Smooth muscle cell (in vitro differentiated cells): ENCODE measurements at regions not wholly inside any gene's neighbourhood (a gene's known extent, or its start where the extent isn't known, plus 50 kb on each side); places are given as distances from the start of the nearest gene placed in this dataset.

Source experiments
- DNase-seq: peaks from one replicate; lab custom pipeline; 2025; ENCODE audit not compliant: unreplicated experiment; lab: John Stamatoyannopoulos, UW
- H2AFZ ChIP-seq: fragments of 200-600 bp; sonication (generic); 2 replicates; pipeline ENCODE4 v1.6.0; 2016; ENCODE audit warnings: antibody characterized with exemption, low read depth, mild to moderate bottlenecking
- H3F3A ChIP-seq: fragments of 200-600 bp; sonication (generic); 2 replicates; pipeline ENCODE4 v1.6.0; 2017; ENCODE audit warnings: antibody characterized with exemption, low read depth
- H3K27ac ChIP-seq: fragments of 200-600 bp; sonication (generic); 2 replicates; pipeline ENCODE4 v1.5.1; 2016; ENCODE audit warnings: low read depth, mild to moderate bottlenecking
- H3K27me3 ChIP-seq: fragments of 200-600 bp; sonication (generic); 2 replicates; pipeline ENCODE4 v1.6.1; 2016; ENCODE audit warnings: low read depth, mild to moderate bottlenecking
- H3K36me3 ChIP-seq: fragments of 200-600 bp; sonication (generic); 2 replicates; pipeline ENCODE4 v1.5.1; 2016; ENCODE audit warnings: low read depth
- H3K4me1 ChIP-seq: fragments of 200-600 bp; sonication (generic); 2 replicates; pipeline ENCODE4 v1.5.1; 2016; ENCODE audit warnings: low read depth
- H3K4me2 ChIP-seq: fragments of 200-600 bp; sonication (generic); 2 replicates; pipeline ENCODE4 v1.6.0; 2016; ENCODE audit warnings: mild to moderate bottlenecking
- H3K4me3 ChIP-seq: fragments of 200-600 bp; sonication (generic); 2 replicates; pipeline ENCODE4 v1.5.1; 2016; ENCODE audit warnings: mild to moderate bottlenecking
- H3K79me2 ChIP-seq: fragments of 200-600 bp; sonication (generic); 2 replicates; pipeline ENCODE4 v1.6.0; 2016; ENCODE audit warnings: low read depth, mild to moderate bottlenecking
- H3K9ac ChIP-seq: fragments of 200-600 bp; sonication (generic); 2 replicates; pipeline ENCODE4 v1.6.0; 2016; ENCODE audit warnings: low read depth
- H3K9me3 ChIP-seq: fragments of 200-600 bp; sonication (generic); replicated peaks from 2 replicates; pipeline ENCODE4 v1.5.1; 2016; ENCODE audit warnings: low read depth
- H4K20me1 ChIP-seq: fragments of 200-600 bp; sonication (generic); 2 replicates; pipeline ENCODE4 v1.6.0; 2016; ENCODE audit warnings: low read depth
- WGBS: methylation state at CpG from one replicate; pipeline ENCODE4 v1.1.7; 2016; ENCODE audit warnings: low lambda C conversion rate; 5-methylcytosine and 5-hydroxymethylcytosine counted together
- TF ChIP-seq, protein P1 (sequence below): fragments of 200-600 bp; sonication (generic); IDR thresholded peaks from 2 replicates; pipeline ENCODE4 v1.5.1; 2017; ENCODE audit warnings: borderline replicate concordance, mild to moderate bottlenecking, antibody characterized with exemption; ENCODE audit not compliant: insufficient read depth, poor library complexity, severe bottlenecking

DNA sequence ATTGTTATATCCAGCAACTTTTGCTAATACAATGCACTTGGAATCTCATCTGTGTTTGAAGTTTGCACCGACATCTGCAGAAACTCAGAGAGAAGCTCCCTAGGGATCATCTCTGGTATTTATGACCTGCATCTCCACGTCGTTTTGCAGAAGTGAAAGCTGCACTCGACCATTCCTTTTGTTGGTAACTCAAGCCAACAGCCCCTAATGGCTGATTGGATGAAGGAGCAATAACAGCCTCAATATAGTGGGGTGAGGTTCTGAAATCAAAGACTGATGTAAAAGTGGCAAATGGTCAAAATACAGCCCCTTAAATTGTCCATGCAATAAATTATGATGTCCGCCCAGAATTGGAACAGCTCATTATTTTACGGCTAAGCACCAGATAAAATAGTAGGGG, 344.2 kb upstream of the KAZN start:
- H3K9me3 ChIP-seq, result no peaks in the 10 kb centered on the region
- no peak overlapping the region for H3K27ac ChIP-seq
- no peaks in the 10 kb centered on the region for H3K27me3 ChIP-seq
- no peak overlapping the region for H3K4me2 ChIP-seq
- no peaks in the 10 kb centered on the region for H3K36me3 ChIP-seq
- H3K4me3 ChIP-seq, result no peak overlapping the region
- no peaks in the 10 kb centered on the region for H3K4me1 ChIP-seq
- no peak for DNase-seq
- H2AFZ ChIP-seq, result no peak overlapping the region
- H3K79me2 ChIP-seq, result no peaks in the 10 kb centered on the region
- no peaks in the 10 kb centered on the region for H4K20me1 ChIP-seq
- TF ChIP-seq, protein P1, sequence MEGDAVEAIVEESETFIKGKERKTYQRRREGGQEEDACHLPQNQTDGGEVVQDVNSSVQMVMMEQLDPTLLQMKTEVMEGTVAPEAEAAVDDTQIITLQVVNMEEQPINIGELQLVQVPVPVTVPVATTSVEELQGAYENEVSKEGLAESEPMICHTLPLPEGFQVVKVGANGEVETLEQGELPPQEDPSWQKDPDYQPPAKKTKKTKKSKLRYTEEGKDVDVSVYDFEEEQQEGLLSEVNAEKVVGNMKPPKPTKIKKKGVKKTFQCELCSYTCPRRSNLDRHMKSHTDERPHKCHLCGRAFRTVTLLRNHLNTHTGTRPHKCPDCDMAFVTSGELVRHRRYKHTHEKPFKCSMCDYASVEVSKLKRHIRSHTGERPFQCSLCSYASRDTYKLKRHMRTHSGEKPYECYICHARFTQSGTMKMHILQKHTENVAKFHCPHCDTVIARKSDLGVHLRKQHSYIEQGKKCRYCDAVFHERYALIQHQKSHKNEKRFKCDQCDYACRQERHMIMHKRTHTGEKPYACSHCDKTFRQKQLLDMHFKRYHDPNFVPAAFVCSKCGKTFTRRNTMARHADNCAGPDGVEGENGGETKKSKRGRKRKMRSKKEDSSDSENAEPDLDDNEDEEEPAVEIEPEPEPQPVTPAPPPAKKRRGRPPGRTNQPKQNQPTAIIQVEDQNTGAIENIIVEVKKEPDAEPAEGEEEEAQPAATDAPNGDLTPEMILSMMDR, result no peak
- H3K9ac ChIP-seq, result no peak overlapping the region
- H3F3A ChIP-seq, result no peaks in the 10 kb centered on the region
- 72% methylated on average over 6 of the region's 6 CpGs for WGBS

DNA sequence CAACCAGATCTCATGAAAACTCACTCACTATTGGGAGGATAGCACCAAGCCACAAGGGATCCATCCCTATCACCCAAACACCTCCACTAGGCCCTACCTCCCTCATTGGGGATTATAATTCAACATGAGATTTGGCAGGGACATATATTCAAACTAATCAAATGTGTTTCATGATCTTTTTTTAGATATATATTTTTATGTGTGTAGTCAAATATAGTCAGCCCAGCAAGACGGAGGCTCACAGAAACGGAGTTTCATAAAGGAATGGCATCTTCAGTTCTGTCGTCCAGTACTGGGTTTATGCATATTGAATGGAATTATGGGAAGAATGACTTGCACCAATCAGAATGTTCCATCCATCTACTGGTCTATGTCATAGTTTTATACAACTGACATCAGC, 343.3 kb upstream of the KAZN start:
- WGBS, result 96% methylated on average over 3 of the region's 3 CpGs
- H2AFZ ChIP-seq, result no peak overlapping the region
- TF ChIP-seq, protein P1, result no peak
- DNase-seq, result no peak
- H3K27ac ChIP-seq, result no peak overlapping the region
- no peaks in the 10 kb centered on the region for H3K27me3 ChIP-seq
- no peak overlapping the region for H3K9ac ChIP-seq
- no peaks in the 10 kb centered on the region for H4K20me1 ChIP-seq
- no peaks in the 10 kb centered on the region for H3F3A ChIP-seq
- H3K4me2 ChIP-seq, result no peak overlapping the region
- no peaks in the 10 kb centered on the region for H3K9me3 ChIP-seq
- H3K36me3 ChIP-seq, result no peaks in the 10 kb centered on the region
- no peak overlapping the region for H3K4me3 ChIP-seq
- H3K4me1 ChIP-seq, result no peaks in the 10 kb centered on the region
- H3K79me2 ChIP-seq, result no peaks in the 10 kb centered on the region

DNA sequence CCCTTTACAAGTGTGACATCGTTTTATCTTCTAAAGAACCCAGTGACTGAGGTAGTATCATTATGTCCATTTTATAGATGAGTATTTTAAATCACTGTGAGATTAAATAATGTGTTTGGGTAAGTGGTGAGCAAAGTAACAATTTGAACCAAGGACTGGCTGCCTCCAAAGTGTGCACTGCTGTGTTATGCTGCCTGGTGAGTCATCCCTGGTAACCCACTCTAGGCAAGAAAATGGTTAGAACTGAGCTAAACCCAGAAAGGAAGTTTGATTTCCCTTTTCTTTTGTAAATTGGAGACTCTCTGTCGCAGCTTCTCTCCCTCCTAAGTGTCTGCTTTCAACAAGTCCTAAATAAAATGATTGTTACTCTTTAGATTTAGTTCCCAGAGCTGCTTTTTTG, 342.8 kb upstream of the KAZN start:
- Histone ChIP-seq H3F3A (no peaks in the 10 kb centered on the region), H4K20me1 (no peaks in the 10 kb centered on the region), H3K9me3 (no peaks in the 10 kb centered on the region), H3K27ac (no peak overlapping the region), H3K36me3 (no peaks in the 10 kb centered on the region), H3K4me3 (no peak overlapping the region), H2AFZ (no peak overlapping the region), H3K27me3 (peaks cover under 1% of the 10 kb centered on the region), H3K79me2 (no peaks in the 10 kb centered on the region), H3K9ac (no peak overlapping the region), H3K4me1 (no peaks in the 10 kb centered on the region), H3K4me2 (no peak overlapping the region)
- WGBS, result 66% methylated on average over 2 of the region's 2 CpGs
- TF ChIP-seq, protein P1, result no peak
- no peak for DNase-seq

DNA sequence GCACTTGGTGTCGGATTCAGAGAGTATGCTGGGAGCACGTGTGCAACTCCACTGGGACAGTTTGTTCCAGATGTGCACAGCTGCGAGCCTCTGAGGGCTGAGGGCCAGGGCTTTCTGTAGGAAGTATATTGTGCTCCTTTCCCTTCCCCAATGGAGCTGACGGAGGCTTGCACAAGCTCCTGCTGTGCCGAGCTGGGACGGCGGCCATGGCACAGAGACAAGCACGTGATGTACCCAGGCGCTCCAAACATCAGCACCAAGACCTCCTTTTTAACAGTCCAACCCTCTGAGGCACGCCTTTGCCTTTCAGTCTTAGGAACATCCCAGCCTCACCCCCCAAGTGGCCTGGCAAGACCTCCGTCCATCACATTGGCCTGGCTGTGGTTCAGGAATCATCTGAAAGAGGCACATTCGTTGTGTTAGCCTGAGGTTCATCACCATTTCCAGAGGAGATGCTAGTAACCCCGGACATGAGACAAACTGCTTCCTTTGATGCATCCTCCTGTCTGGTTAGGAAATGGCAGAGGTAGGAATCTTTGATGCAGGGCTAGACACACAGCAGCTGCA, 339.2 kb upstream of the KAZN start:
- Histone ChIP-seq H3K9me3 (no peaks in the 10 kb centered on the region), H4K20me1 (no peaks in the 10 kb centered on the region), H3K27me3 (peaks cover 9% of the 10 kb centered on the region), H3K4me2 (no peak overlapping the region), H3K27ac (no peak overlapping the region), H3F3A (no peaks in the 10 kb centered on the region), H2AFZ (no peak overlapping the region), H3K4me1 (peaks cover 4% of the 10 kb centered on the region), H3K79me2 (no peaks in the 10 kb centered on the region), H3K9ac (no peak overlapping the region), H3K4me3 (no peak overlapping the region), H3K36me3 (no peaks in the 10 kb centered on the region)
- WGBS, result 89% methylated on average over 13 of the region's 13 CpGs
- TF ChIP-seq, protein P1, result no peak
- DNase-seq, result no peak
